ENCODE measurements at regions not wholly inside any gene's neighbourhood (a gene's known extent, or its start where the extent isn't known, plus 50 kb on each side); places are given as distances from the start of the nearest gene placed in this dataset.
A peak's percentile ranks its signal among the peaks of the same experiment; 100 is the strongest.

- no peak overlapping the region for H3K4me3 ChIP-seq (ENCODE audit: low read depth, low read length)
- TF ChIP-seq CTCF (IDR thresholded peaks at IDR 0.05; ENCODE audit: control insufficient read depth, extremely low read depth, insufficient read depth) = peak; percentile 57
- no peak for DNase-seq (ENCODE audit: low read depth)
Observed at GRCh38 chr11:44483919-44484610, 81.4 kb upstream of the CD82 start.

- TF ChIP-seq CTCF (IDR thresholded peaks at IDR 0.05; ENCODE audit: control insufficient read depth, extremely low read depth, insufficient read depth) = no peak
- no peak overlapping the region for H3K4me3 ChIP-seq (ENCODE audit: low read depth, low read length)
- DNase-seq (ENCODE audit: low read depth) = no peak
Observed at GRCh38 chr11:44488165-44488965, 77.1 kb upstream of the CD82 start.

GRCh38 chr11:44493383-44493782 is 72.1 kb upstream of the CD82 start:
- DNase-seq (ENCODE audit: low read depth) = no peak
- no peak for TF ChIP-seq CTCF (IDR thresholded peaks at IDR 0.05; ENCODE audit: control insufficient read depth, extremely low read depth, insufficient read depth)
- no peak overlapping the region for H3K4me3 ChIP-seq (ENCODE audit: low read depth, low read length)

- TF ChIP-seq CTCF (IDR thresholded peaks at IDR 0.05; ENCODE audit: control insufficient read depth, extremely low read depth, insufficient read depth) = no peak
- DNase-seq (ENCODE audit: low read depth) = no peak
- no peak overlapping the region for H3K4me3 ChIP-seq (ENCODE audit: low read depth, low read length)
Observed at GRCh38 chr11:44493930-44494329, 71.5 kb upstream of the CD82 start.

- DNase-seq (ENCODE audit: low read depth) = no peak
Observed at GRCh38 chr11:44494785-44495184, 70.7 kb upstream of the CD82 start.

GRCh38 chr11:44496391-44496790 is 69.1 kb upstream of the CD82 start:
- no peak for TF ChIP-seq CTCF (IDR thresholded peaks at IDR 0.05; ENCODE audit: control insufficient read depth, extremely low read depth, insufficient read depth)
- no peak overlapping the region for H3K4me3 ChIP-seq (ENCODE audit: low read depth, low read length)
- DNase-seq (ENCODE audit: low read depth) = no peak

More at GRCh38 chr11:44494785-44495184, 70.7 kb upstream of the CD82 start:
- H3K4me3 ChIP-seq (ENCODE audit: low read depth, low read length) = no peak overlapping the region
- no peak for TF ChIP-seq CTCF (IDR thresholded peaks at IDR 0.05; ENCODE audit: control insufficient read depth, extremely low read depth, insufficient read depth)

Data from LNCaP clone FGC (cell line).